ENCODE measurements at regions not wholly inside any gene's neighbourhood (a gene's known extent, or its start where the extent isn't known, plus 50 kb on each side); places are given as distances from the start of the nearest gene placed in this dataset.

- Mint-ChIP-seq H3K9me3 (no peaks in the 10 kb centered on the region; the same call in 2 of the 3 replicates), H3K27me3 (ENCODE audit: insufficient read depth, low read depth, poor library complexity) (no peaks in the 10 kb centered on the region), H3K27ac (no peak overlapping the region), H3K4me3 (no peak overlapping the region), H3K4me1 (no peaks in the 10 kb centered on the region), H3K36me3 (ENCODE audit: low read depth) (peaks cover 5% of the 10 kb centered on the region; the same call in 1 of the 3 replicates)
- H3K4me2 ChIP-seq = no peak overlapping the region
- no peaks in the 10 kb centered on the region for H4K20me1 ChIP-seq (replicated peaks; ENCODE audit: insufficient read depth)
- H3K27me3 ChIP-seq (ENCODE audit: insufficient read depth) = no peaks in the 10 kb centered on the region
- TF ChIP-seq ETS1 (IDR thresholded peaks at IDR 0.05) (no peak), EZH2phosphoT487 (IDR thresholded peaks at IDR 0.05; ENCODE audit: unreplicated experiment) (no peak), POLR2AphosphoS5 (IDR thresholded peaks at IDR 0.05; ENCODE audit: low read depth) (no peak), ZNF331 (CRISPR knock-in tag; IDR thresholded peaks at IDR 0.05; ENCODE audit: low read depth) (no peak), CREB1 (CRISPR knock-in tag; IDR thresholded peaks at IDR 0.05; ENCODE audit: low read depth) (no peak), STAT1 (IDR thresholded peaks at IDR 0.05; ENCODE audit: unreplicated experiment) (no peak), REST (IDR thresholded peaks at IDR 0.05; ENCODE audit: unreplicated experiment) (no peak), EZH2 (IDR thresholded peaks at IDR 0.05; ENCODE audit: low read depth, unreplicated experiment) (no peak)
- H3K4me3 ChIP-seq = no peak overlapping the region
- no peaks in the 10 kb centered on the region for H3K79me2 ChIP-seq (replicated peaks; ENCODE audit: insufficient read depth)
- DNase-seq (ENCODE audit: low spot score) (no peak), ATAC-seq (no peak)
- no peaks in the 10 kb centered on the region for H3F3A ChIP-seq (replicated peaks; ENCODE audit: low read depth)
- no peaks in the 10 kb centered on the region for H3K9me2 ChIP-seq (ENCODE audit: insufficient read depth)
- no peak overlapping the region for H3K27ac ChIP-seq (ENCODE audit: low read depth)
- H3K4me1 ChIP-seq (ENCODE audit: insufficient read depth) = no peaks in the 10 kb centered on the region
- H2AFZ ChIP-seq = no peak overlapping the region
- no peaks in the 10 kb centered on the region for H3K36me3 ChIP-seq (ENCODE audit: insufficient read depth)
Observed at GRCh38 chr4:69044247-69044646, 52.0 kb upstream of the UGT2B7 start.

All from GM23338 (cell line).